ENCODE measurements at regions not wholly inside any gene's neighbourhood (a gene's known extent, or its start where the extent isn't known, plus 50 kb on each side); places are given as distances from the start of the nearest gene placed in this dataset.

DNA sequence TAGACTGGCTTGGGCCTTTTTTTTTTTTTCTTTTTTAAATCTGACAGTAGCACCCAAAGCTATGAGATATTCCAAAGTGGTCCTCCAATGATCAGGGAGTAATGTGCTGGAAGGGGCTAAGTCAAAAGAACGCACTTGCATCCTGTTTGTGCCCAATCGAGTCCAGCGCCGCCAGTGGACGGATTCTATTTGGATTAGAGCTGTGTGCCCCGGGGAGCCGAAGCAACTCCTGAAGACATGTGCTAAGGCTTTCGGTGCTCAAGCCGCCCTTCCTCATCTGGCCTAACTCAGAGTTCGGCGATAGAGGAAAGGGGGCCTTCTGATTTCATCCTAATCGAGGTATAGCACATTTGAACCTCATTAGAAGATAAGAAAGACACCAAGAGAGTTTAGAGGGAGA is 147.8 kb upstream of the NECTIN1 start (continued):
- TF ChIP-seq, protein P1, sequence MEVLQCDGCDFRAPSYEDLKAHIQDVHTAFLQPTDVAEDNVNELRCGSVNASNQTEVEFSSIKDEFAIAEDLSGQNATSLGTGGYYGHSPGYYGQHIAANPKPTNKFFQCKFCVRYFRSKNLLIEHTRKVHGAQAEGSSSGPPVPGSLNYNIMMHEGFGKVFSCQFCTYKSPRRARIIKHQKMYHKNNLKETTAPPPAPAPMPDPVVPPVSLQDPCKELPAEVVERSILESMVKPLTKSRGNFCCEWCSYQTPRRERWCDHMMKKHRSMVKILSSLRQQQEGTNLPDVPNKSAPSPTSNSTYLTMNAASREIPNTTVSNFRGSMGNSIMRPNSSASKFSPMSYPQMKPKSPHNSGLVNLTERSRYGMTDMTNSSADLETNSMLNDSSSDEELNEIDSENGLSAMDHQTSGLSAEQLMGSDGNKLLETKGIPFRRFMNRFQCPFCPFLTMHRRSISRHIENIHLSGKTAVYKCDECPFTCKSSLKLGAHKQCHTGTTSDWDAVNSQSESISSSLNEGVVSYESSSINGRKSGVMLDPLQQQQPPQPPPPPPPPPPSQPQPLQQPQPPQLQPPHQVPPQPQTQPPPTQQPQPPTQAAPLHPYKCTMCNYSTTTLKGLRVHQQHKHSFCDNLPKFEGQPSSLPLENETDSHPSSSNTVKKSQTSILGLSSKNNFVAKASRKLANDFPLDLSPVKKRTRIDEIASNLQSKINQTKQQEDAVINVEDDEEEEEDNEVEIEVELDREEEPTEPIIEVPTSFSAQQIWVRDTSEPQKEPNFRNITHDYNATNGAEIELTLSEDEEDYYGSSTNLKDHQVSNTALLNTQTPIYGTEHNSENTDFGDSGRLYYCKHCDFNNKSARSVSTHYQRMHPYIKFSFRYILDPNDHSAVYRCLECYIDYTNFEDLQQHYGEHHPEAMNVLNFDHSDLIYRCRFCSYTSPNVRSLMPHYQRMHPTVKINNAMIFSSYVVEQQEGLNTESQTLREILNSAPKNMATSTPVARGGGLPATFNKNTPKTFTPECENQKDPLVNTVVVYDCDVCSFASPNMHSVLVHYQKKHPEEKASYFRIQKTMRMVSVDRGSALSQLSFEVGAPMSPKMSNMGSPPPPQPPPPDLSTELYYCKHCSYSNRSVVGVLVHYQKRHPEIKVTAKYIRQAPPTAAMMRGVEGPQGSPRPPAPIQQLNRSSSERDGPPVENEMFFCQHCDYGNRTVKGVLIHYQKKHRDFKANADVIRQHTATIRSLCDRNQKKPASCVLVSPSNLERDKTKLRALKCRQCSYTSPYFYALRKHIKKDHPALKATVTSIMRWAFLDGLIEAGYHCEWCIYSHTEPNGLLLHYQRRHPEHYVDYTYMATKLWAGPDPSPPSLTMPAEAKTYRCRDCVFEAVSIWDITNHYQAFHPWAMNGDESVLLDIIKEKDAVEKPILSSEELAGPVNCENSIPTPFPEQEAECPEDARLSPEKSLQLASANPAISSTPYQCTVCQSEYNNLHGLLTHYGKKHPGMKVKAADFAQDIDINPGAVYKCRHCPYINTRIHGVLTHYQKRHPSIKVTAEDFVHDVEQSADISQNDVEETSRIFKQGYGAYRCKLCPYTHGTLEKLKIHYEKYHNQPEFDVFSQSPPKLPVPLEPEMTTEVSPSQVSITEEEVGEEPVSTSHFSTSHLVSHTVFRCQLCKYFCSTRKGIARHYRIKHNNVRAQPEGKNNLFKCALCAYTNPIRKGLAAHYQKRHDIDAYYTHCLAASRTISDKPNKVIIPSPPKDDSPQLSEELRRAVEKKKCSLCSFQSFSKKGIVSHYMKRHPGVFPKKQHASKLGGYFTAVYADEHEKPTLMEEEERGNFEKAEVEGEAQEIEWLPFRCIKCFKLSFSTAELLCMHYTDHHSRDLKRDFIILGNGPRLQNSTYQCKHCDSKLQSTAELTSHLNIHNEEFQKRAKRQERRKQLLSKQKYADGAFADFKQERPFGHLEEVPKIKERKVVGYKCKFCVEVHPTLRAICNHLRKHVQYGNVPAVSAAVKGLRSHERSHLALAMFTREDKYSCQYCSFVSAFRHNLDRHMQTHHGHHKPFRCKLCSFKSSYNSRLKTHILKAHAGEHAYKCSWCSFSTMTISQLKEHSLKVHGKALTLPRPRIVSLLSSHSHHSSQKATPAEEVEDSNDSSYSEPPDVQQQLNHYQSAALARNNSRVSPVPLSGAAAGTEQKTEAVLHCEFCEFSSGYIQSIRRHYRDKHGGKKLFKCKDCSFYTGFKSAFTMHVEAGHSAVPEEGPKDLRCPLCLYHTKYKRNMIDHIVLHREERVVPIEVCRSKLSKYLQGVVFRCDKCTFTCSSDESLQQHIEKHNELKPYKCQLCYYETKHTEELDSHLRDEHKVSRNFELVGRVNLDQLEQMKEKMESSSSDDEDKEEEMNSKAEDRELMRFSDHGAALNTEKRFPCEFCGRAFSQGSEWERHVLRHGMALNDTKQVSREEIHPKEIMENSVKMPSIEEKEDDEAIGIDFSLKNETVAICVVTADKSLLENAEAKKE (CRISPR knock-in tag; IDR thresholded peaks at IDR 0.05), result no peak
- TF ChIP-seq, protein P2, sequence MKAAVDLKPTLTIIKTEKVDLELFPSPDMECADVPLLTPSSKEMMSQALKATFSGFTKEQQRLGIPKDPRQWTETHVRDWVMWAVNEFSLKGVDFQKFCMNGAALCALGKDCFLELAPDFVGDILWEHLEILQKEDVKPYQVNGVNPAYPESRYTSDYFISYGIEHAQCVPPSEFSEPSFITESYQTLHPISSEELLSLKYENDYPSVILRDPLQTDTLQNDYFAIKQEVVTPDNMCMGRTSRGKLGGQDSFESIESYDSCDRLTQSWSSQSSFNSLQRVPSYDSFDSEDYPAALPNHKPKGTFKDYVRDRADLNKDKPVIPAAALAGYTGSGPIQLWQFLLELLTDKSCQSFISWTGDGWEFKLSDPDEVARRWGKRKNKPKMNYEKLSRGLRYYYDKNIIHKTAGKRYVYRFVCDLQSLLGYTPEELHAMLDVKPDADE (IDR thresholded peaks at IDR 0.05), result no peak
- TF ChIP-seq EZH2 (IDR thresholded peaks at IDR 0.05; ENCODE audit: low read depth, unreplicated experiment), result no peak
- TF ChIP-seq CREB1 (CRISPR knock-in tag; IDR thresholded peaks at IDR 0.05; ENCODE audit: low read depth), result no peak
- TF ChIP-seq NANOG (IDR thresholded peaks at IDR 0.05; ENCODE audit: borderline replicate concordance), result no peak
- TF ChIP-seq, protein P3, sequence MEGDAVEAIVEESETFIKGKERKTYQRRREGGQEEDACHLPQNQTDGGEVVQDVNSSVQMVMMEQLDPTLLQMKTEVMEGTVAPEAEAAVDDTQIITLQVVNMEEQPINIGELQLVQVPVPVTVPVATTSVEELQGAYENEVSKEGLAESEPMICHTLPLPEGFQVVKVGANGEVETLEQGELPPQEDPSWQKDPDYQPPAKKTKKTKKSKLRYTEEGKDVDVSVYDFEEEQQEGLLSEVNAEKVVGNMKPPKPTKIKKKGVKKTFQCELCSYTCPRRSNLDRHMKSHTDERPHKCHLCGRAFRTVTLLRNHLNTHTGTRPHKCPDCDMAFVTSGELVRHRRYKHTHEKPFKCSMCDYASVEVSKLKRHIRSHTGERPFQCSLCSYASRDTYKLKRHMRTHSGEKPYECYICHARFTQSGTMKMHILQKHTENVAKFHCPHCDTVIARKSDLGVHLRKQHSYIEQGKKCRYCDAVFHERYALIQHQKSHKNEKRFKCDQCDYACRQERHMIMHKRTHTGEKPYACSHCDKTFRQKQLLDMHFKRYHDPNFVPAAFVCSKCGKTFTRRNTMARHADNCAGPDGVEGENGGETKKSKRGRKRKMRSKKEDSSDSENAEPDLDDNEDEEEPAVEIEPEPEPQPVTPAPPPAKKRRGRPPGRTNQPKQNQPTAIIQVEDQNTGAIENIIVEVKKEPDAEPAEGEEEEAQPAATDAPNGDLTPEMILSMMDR (conservative IDR thresholded peaks at IDR 0.05; ENCODE audit: low read depth in 2 of 2), result no peak
- no peak for TF ChIP-seq STAT1 (IDR thresholded peaks at IDR 0.05; ENCODE audit: unreplicated experiment)
- TF ChIP-seq POLR2AphosphoS5 (IDR thresholded peaks at IDR 0.05; ENCODE audit: low read depth), result no peak
- no peak for TF ChIP-seq ZNF331 (CRISPR knock-in tag; IDR thresholded peaks at IDR 0.05; ENCODE audit: low read depth)
- TF ChIP-seq ZNF114 (CRISPR knock-in tag; IDR thresholded peaks at IDR 0.05), result no peak
